Activated naive CD4-positive, alpha-beta T cell treated with Interleukin-2 at 50 U/mL for 16 hours (primary cell): ENCODE measurements at regions not wholly inside any gene's neighbourhood (a gene's known extent, or its start where the extent isn't known, plus 50 kb on each side); places are given as distances from the start of the nearest gene placed in this dataset.

Experiments
- DNase-seq: peaks from one replicate; pipeline ENCODE4 v3.0.0-alpha.2; 2020

DNA sequence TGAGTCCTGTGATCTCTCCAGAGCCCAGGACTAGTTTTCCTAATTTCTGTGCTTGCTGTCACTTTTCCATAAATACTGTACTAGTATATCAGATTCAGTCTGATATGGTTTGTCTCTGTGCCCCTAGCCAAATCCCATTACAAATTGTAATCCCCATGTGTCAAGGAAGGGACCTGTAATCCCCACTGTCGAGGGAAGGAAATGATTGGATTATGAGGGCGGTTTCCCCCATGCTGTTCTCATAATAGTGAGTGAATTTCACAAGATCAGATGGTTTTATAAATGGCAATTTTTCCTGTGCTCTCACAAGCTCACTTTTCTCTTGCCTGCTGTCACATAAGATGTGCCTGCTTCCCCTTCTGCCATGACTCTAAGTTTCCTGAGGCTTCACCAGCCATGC is 54.8 kb upstream of the IFRD1 start:
- no peak for DNase-seq

DNA sequence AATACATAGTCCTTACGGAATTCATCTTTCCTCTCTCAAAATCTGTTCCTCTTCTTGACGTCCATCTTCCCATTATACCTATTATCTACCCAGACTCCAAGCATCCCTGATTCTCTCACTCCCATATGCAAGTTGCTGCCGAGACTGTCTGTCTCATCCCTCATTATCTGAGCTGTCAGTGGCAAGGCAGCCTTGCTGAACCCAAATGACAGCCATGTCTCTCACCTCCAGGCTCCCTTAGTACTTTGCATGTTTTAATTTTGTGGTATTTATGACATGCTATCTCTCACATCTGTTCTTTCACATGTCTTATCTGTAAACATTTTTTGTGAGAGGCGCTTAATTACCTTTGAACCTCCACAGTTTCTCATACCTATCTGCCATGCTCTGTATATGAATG is 54.4 kb upstream of the IFRD1 start:
- no peak for DNase-seq

DNA sequence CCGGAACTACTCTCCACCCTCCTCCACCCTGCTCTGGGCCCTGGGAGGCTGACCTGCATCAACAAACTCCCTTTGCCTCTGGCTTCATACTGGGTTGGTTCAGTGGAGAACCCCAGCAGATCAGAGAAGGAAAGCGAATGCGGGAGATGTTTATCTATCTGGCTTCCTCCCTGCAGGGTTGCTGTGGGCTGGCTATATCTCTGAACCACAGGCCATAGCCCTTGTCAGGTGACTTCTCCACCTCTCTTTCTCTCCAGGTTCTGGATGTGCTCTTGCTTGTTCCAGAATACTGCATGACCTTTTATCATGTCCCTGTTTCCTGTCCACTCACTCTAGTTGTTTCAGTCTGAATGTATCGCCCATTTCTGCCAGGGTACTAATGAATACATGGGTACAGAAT is 51.7 kb upstream of the IFRD1 start:
- peak; percentile 15 for DNase-seq

DNA sequence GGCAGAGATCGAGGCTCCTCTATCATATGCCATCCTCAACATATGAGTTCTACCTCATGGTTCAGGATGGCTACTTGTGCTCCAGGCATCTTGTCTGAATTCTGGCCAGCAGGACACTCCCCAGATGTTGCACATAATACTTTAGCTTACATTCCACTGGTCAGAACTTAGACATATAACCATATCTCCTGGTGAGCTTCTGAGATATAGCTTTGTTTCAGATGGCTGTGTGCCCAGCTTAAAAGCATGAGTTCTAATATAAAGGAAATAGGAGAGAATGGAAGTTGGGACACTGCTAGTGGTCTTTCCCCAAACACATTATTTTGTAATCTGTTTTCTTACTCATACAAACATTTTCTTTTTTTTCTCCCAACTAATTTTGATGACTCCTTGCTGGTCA is 50.8 kb upstream of the IFRD1 start:
- no peak for DNase-seq

DNA sequence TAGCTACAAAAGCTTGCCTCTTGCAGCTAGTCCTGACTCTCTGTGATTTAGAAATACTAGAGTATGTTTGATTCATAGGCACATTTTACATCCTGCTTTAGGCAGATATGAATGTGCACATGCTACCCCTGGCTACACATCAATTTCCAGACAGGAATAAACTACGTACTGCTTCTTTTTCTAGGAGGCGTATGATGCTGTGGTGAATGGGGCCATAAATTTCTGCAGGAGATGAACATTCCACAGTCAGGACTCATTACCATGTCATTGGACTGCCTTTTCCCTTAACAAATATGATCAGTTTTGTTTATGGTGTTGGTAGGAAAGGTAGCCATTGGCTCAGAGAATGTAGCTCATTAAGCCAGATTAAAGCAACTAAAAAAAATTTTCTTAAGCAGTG is 50.1 kb upstream of the IFRD1 start:
- no peak for DNase-seq
